GM23248 (cell line): ENCODE measurements at regions not wholly inside any gene's neighbourhood (a gene's known extent, or its start where the extent isn't known, plus 50 kb on each side); places are given as distances from the start of the nearest gene placed in this dataset.

Experiments used
- DNase-seq: peaks from one replicate; pipeline ENCODE4 v3.0.0-alpha.2; 2015
- H2AFZ ChIP-seq: fragments of 200-600 bp; sonication (generic); 2 replicates; pipeline ENCODE4 v1.6.1; 2016; ENCODE audit warnings: antibody characterized with exemption
- H3F3A ChIP-seq: fragments of 200-600 bp; sonication (generic); 2 replicates; pipeline ENCODE4 v1.6.1; 2016; ENCODE audit warnings: mild to moderate bottlenecking, antibody characterized with exemption, mixed run types; ENCODE audit not compliant: insufficient read depth
- H3K27ac ChIP-seq: fragments of 200-600 bp; sonication (generic); 2 replicates; pipeline ENCODE4 v1.5.1; 2016; ENCODE audit warnings: mild to moderate bottlenecking
- H3K27me3 ChIP-seq: fragments of 200-600 bp; sonication (generic); replicated peaks from 2 replicates; pipeline ENCODE4 v1.6.1; 2016; ENCODE audit warnings: mild to moderate bottlenecking; ENCODE audit not compliant: insufficient read depth
- H3K36me3 ChIP-seq: fragments of 200-600 bp; sonication (generic); 2 replicates; pipeline ENCODE4 v1.6.1; 2016; ENCODE audit warnings: low read depth, mild to moderate bottlenecking
- H3K4me1 ChIP-seq: fragments of 200-600 bp; sonication (generic); 2 replicates; pipeline ENCODE4 v1.6.1; 2016; ENCODE audit warnings: mild to moderate bottlenecking; ENCODE audit not compliant: insufficient read depth
- H3K4me2 ChIP-seq: fragments of 200-600 bp; sonication (generic); one replicate; pipeline ENCODE4 v1.6.1; 2016; ENCODE audit warnings: mild to moderate bottlenecking; ENCODE audit not compliant: unreplicated experiment
- H3K4me3 ChIP-seq: fragments of 200-600 bp; sonication (generic); 2 replicates; pipeline ENCODE4 v1.5.1; 2016; ENCODE audit warnings: mild to moderate bottlenecking
- H3K79me2 ChIP-seq: fragments of 200-600 bp; sonication (generic); 2 replicates; pipeline ENCODE4 v1.6.1; 2016; ENCODE audit warnings: mild to moderate bottlenecking; ENCODE audit not compliant: insufficient read depth
- H3K9ac ChIP-seq: fragments of 200-600 bp; sonication (generic); 2 replicates; pipeline ENCODE4 v1.6.1; 2016; ENCODE audit warnings: mild to moderate bottlenecking
- H3K9me2 ChIP-seq: fragments of 200-600 bp; sonication (generic); 2 replicates; pipeline ENCODE4 v1.6.1; 2016; ENCODE audit warnings: mixed run types, mild to moderate bottlenecking, moderate library complexity; ENCODE audit not compliant: insufficient read depth
- H3K9me3 ChIP-seq: fragments of 200-600 bp; sonication (generic); one replicate; pipeline ENCODE4 v1.6.1; 2017; ENCODE audit warnings: low read depth
- H4K20me1 ChIP-seq: fragments of 200-600 bp; sonication (generic); 2 replicates; pipeline ENCODE4 v1.6.0; 2016; ENCODE audit not compliant: insufficient read depth
- EZH2 ChIP-seq: fragments of 200-600 bp; sonication (generic); IDR thresholded peaks from 2 replicates; pipeline ENCODE4 v1.6.1; 2018; ENCODE audit warnings: antibody characterized with exemption, mild to moderate bottlenecking; ENCODE audit not compliant: insufficient read depth, poor library complexity, severe bottlenecking
- EZH2phosphoT487 ChIP-seq: fragments of 200-600 bp; sonication (generic); IDR thresholded peaks from 2 replicates; pipeline ENCODE4 v1.6.1; 2018; ENCODE audit warnings: antibody characterized with exemption, moderate library complexity, mild to moderate bottlenecking, low read depth; ENCODE audit not compliant: insufficient read depth
- WGBS, 2 experiments: methylation state at CpG; one replicate each; pipeline ENCODE4 v1.1.6; 2015 to 2017; ENCODE audit warnings: low lambda C conversion rate in 2 of 2, low coverage in 1 of 2; ENCODE audit errors: missing lambda C conversion rate in 2 of 2; 5-methylcytosine and 5-hydroxymethylcytosine counted together
- in situ Hi-C: fragments of 300-500 bp; cut with MboI; formaldehyde crosslinking; loops from 2 replicates; pipeline ENCODE4 v1.15.0; 2020

- no peak overlapping the region for H3K9ac ChIP-seq
- no peak overlapping the region for H2AFZ ChIP-seq
- H3K27ac ChIP-seq: no peak overlapping the region
- H3K4me2 ChIP-seq: no peak overlapping the region
- no peaks in the 10 kb centered on the region for H3F3A ChIP-seq
- no peak for DNase-seq
- no peaks in the 10 kb centered on the region; the same call in 1 of the 2 replicates for H3K4me1 ChIP-seq
- H3K4me3 ChIP-seq: no peak overlapping the region
- no peaks in the 10 kb centered on the region for H4K20me1 ChIP-seq
- H3K9me3 ChIP-seq: no peaks in the 10 kb centered on the region
- H3K27me3 ChIP-seq: peaks cover 10% of the 10 kb centered on the region
- H3K36me3 ChIP-seq: no peaks in the 10 kb centered on the region
- in situ Hi-C loops: no loop called here
- TF ChIP-seq EZH2phosphoT487 (no peak), EZH2 (no peak)
- H3K9me2 ChIP-seq: no peaks in the 10 kb centered on the region
- no peaks in the 10 kb centered on the region for H3K79me2 ChIP-seq
- 40 to 46% methylated on average over 3 of the region's 3 CpGs for whole genome bisulfite sequencing, 2 experiments
These were observed 355.0 kb downstream of the UQCRFS1 start for GRCh38 chr19:28857967-28858366.

- Histone ChIP-seq H2AFZ (no peak overlapping the region), H3F3A (no peaks in the 10 kb centered on the region), H3K9ac (no peak overlapping the region), H4K20me1 (no peaks in the 10 kb centered on the region), H3K27ac (no peak overlapping the region), H3K4me2 (no peak overlapping the region), H3K36me3 (no peaks in the 10 kb centered on the region), H3K4me3 (no peak overlapping the region), H3K9me3 (no peaks in the 10 kb centered on the region), H3K9me2 (no peaks in the 10 kb centered on the region), H3K79me2 (no peaks in the 10 kb centered on the region), H3K27me3 (peaks cover 10% of the 10 kb centered on the region), H3K4me1 (no peaks in the 10 kb centered on the region)
- TF ChIP-seq EZH2phosphoT487: no peak
- TF ChIP-seq EZH2: no peak
- in situ Hi-C loops: no loop called here
- WGBS, 2 experiments: 9% methylated on average over 3 of the region's 3 CpGs
- no peak for DNase-seq
These were observed 357.7 kb downstream of the UQCRFS1 start for GRCh38 chr19:28855216-28855615.

- Histone ChIP-seq H3K27me3 (peaks cover 6% of the 10 kb centered on the region; the same call in 1 of the 2 replicates), H3K36me3 (no peaks in the 10 kb centered on the region), H3F3A (no peaks in the 10 kb centered on the region), H3K9me2 (no peaks in the 10 kb centered on the region), H3K9ac (no peak overlapping the region), H3K27ac (no peak overlapping the region), H3K4me3 (no peak overlapping the region), H2AFZ (no peak overlapping the region), H3K79me2 (no peaks in the 10 kb centered on the region), H4K20me1 (no peaks in the 10 kb centered on the region), H3K4me2 (no peak overlapping the region), H3K9me3 (no peaks in the 10 kb centered on the region), H3K4me1 (no peaks in the 10 kb centered on the region)
- 15 to 18% methylated on average over 4 of the region's 4 CpGs for WGBS, 2 experiments
- TF ChIP-seq EZH2 (no peak), EZH2phosphoT487 (no peak)
- in situ Hi-C loops: no loop called here
- peak; percentile 69 for DNase-seq
These were observed 365.5 kb downstream of the UQCRFS1 start for GRCh38 chr19:28847468-28847867.

- no peaks in the 10 kb centered on the region for H3K9me3 ChIP-seq
- no peak overlapping the region for H2AFZ ChIP-seq
- H3K27me3 ChIP-seq: peaks cover 6% of the 10 kb centered on the region; the same call in 1 of the 2 replicates
- no peaks in the 10 kb centered on the region for H3K79me2 ChIP-seq
- H3K36me3 ChIP-seq: no peaks in the 10 kb centered on the region
- H3K4me3 ChIP-seq: no peak overlapping the region
- H3K4me2 ChIP-seq: no peak overlapping the region
- H3K9me2 ChIP-seq: no peaks in the 10 kb centered on the region
- no peaks in the 10 kb centered on the region for H4K20me1 ChIP-seq
- no peak for DNase-seq
- no peaks in the 10 kb centered on the region for H3F3A ChIP-seq
- 55% methylated on average over 4 of the region's 4 CpGs for WGBS, 2 experiments
- no peak overlapping the region for H3K27ac ChIP-seq
- no peaks in the 10 kb centered on the region for H3K4me1 ChIP-seq
- H3K9ac ChIP-seq: no peak overlapping the region
- TF ChIP-seq EZH2phosphoT487 (no peak), EZH2 (no peak)
- in situ Hi-C loops: no loop called here
These were observed 366.7 kb downstream of the UQCRFS1 start for GRCh38 chr19:28846094-28846812.
